ENCODE measurements at regions not wholly inside any gene's neighbourhood (a gene's known extent, or its start where the extent isn't known, plus 50 kb on each side); places are given as distances from the start of the nearest gene placed in this dataset.
A peak's percentile ranks its signal among the peaks of the same experiment; 100 is the strongest.

DNA sequence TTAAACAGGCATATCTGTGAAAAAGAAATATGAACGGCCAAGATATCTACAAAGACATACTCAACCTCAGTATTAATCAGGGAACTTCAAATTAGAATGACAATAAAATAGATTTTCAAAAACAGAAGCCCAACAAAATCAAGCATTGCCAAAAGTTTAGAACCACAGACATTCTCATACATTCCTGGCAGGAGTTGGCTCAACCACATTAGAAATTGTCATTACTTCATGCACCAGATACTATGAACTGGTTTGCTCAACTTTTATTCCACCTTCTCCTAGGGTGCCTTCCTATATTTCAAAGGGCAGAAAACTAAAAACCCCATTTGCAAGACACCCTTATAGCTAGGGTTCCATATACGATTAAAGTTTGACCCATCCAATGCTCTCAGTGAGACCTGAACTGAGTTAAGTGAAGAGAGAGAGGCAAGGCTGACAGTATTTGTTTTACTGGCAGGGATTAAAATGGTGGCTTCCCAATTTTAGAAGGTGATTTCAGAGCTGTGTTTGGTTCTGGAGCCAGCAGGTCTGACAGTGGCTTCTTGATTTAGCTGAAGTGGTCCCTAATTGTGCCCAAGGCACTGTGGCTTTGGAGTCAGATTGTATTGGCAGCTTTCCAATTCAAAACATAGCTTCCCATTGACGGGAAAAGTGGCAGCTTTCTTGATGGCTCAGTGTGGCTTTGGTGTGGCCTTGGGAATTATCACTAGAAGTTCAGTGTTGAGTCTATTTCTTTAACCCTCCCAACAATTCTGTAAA is 77.1 kb upstream of the CDYL start:
- no peak for DNase-seq
- H2BK120ac ChIP-seq (ENCODE audit: insufficient read depth, low read length, poor library complexity), result no peak overlapping the region
- H3K4me1 ChIP-seq (ENCODE audit: control insufficient read depth in 1 of 2, insufficient read depth in 2 of 2, low read length in 2 of 2), result peaks cover 0 to 2% of the 10 kb centered on the region in 2 experiments
- H3K9me3 ChIP-seq (ENCODE audit: insufficient read depth, low read depth, low read length), result no peaks in the 10 kb centered on the region
- H4K8ac ChIP-seq (ENCODE audit: low read depth, low read length), result no peak overlapping the region
- no peaks in the 10 kb centered on the region for H3K79me1 ChIP-seq (ENCODE audit: low read length)
- H3K4ac ChIP-seq (ENCODE audit: low read depth, low read length), result no peak overlapping the region
- no peak overlapping the region for H4K12ac ChIP-seq (ENCODE audit: low read depth, low read length)
- no peak overlapping the region for H2BK5ac ChIP-seq (ENCODE audit: low read depth, low read length, poor library complexity)
- no peaks in the 10 kb centered on the region for H3K79me2 ChIP-seq (ENCODE audit: control insufficient read depth, insufficient read depth, low read length, poor library complexity)
- no peak overlapping the region for H3K4me3 ChIP-seq (ENCODE audit: low read depth, low read length)
- no peak overlapping the region for H4K91ac ChIP-seq (ENCODE audit: low read depth, low read length)
- WGBS (ENCODE audit: extremely low coverage, insufficient coverage, insufficient read length), result no CpG with 5 or more reads among the region's 3 CpGs
- H3K23ac ChIP-seq (ENCODE audit: low read length), result no peak overlapping the region
- no peak overlapping the region for H3K18ac ChIP-seq (ENCODE audit: low read length)
- H2AFZ ChIP-seq (ENCODE audit: insufficient read depth, low read length, poor library complexity), result no peak overlapping the region
- H3K27me3 ChIP-seq (ENCODE audit: insufficient read depth, low read length), result no peaks in the 10 kb centered on the region
- no peak overlapping the region for H3K27ac ChIP-seq (ENCODE audit: low read depth, low read length)
- H2AK5ac ChIP-seq (ENCODE audit: low read length), result no peak overlapping the region
- no peak overlapping the region for H3K9ac ChIP-seq (ENCODE audit: low read length)
- H3K4me2 ChIP-seq (ENCODE audit: low read length), result no peak overlapping the region
- H3K14ac ChIP-seq (ENCODE audit: low read length), result no peak overlapping the region
- H3K36me3 ChIP-seq (ENCODE audit: control insufficient read depth in 1 of 2, insufficient read depth in 2 of 2, low read length in 2 of 2), result no peaks in the 10 kb centered on the region
- no peak overlapping the region for H2BK12ac ChIP-seq (ENCODE audit: low read length)

DNA sequence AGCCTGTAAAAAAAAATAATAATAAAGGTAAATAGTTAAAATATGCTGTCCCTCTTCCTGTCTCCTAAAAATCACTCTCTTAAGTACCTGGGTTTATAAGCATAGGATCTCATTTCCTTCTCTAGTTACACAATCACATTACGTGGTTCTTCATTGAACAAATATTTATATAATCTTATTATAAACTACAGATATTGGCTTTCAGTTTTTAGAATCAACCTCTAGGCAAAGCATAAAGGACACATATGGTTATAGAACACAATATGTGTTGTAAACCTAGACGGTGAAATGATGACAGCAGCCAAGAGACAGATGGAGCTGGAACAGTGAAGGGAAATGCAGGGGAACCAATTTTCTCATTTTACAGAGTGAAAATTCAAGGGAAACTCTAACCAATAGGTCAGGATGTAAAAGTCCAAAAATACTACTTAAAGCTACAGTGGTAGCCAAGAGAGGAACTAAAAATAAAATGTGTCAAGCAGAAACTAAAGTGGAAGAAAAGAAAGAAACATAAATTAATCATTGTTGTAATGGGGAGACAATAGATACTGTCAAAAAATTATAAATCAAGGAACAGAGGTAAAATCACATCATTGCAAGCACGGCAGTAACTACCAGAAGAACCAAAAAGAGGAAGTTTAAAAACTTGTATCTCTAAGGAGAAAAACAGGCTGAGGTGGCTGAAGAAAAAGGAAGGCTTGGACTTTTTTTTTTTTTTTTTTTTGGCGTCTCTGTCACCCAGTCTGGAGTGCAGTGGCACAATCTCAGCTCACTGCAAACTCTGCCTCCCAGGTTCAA is 82.8 kb upstream of the CDYL start:
- H3K27ac ChIP-seq (ENCODE audit: low read depth, low read length), result no peak overlapping the region
- no peaks in the 10 kb centered on the region for H3K9me3 ChIP-seq (ENCODE audit: insufficient read depth, low read depth, low read length)
- H3K9ac ChIP-seq (ENCODE audit: low read length), result no peak overlapping the region
- H3K23ac ChIP-seq (ENCODE audit: low read length), result no peak overlapping the region
- no peak overlapping the region for H2BK5ac ChIP-seq (ENCODE audit: low read depth, low read length, poor library complexity)
- H4K12ac ChIP-seq (ENCODE audit: low read depth, low read length), result no peak overlapping the region
- WGBS (ENCODE audit: extremely low coverage, insufficient coverage, insufficient read length), result no CpG with 5 or more reads among the region's 4 CpGs
- H3K14ac ChIP-seq (ENCODE audit: low read length), result no peak overlapping the region
- no peak overlapping the region for H2AK5ac ChIP-seq (ENCODE audit: low read length)
- H2BK120ac ChIP-seq (ENCODE audit: insufficient read depth, low read length, poor library complexity), result no peak overlapping the region
- H3K18ac ChIP-seq (ENCODE audit: low read length), result no peak overlapping the region
- H3K27me3 ChIP-seq (ENCODE audit: insufficient read depth, low read length), result no peaks in the 10 kb centered on the region
- H3K79me1 ChIP-seq (ENCODE audit: low read length), result no peaks in the 10 kb centered on the region
- H3K79me2 ChIP-seq (ENCODE audit: control insufficient read depth, insufficient read depth, low read length, poor library complexity), result no peaks in the 10 kb centered on the region
- no peak overlapping the region for H4K8ac ChIP-seq (ENCODE audit: low read depth, low read length)
- no peaks in the 10 kb centered on the region for H3K4me1 ChIP-seq (ENCODE audit: control insufficient read depth in 1 of 2, insufficient read depth in 2 of 2, low read length in 2 of 2)
- no peaks in the 10 kb centered on the region for H3K36me3 ChIP-seq (ENCODE audit: control insufficient read depth in 1 of 2, insufficient read depth in 2 of 2, low read length in 2 of 2)
- no peak overlapping the region for H3K4me2 ChIP-seq (ENCODE audit: low read length)
- no peak overlapping the region for H2AFZ ChIP-seq (ENCODE audit: insufficient read depth, low read length, poor library complexity)
- no peak overlapping the region for H4K91ac ChIP-seq (ENCODE audit: low read depth, low read length)
- no peak overlapping the region for H2BK12ac ChIP-seq (ENCODE audit: low read length)
- no peak for DNase-seq
- H3K4ac ChIP-seq (ENCODE audit: low read depth, low read length), result no peak overlapping the region
- H3K4me3 ChIP-seq (ENCODE audit: low read depth, low read length), result no peak overlapping the region

DNA sequence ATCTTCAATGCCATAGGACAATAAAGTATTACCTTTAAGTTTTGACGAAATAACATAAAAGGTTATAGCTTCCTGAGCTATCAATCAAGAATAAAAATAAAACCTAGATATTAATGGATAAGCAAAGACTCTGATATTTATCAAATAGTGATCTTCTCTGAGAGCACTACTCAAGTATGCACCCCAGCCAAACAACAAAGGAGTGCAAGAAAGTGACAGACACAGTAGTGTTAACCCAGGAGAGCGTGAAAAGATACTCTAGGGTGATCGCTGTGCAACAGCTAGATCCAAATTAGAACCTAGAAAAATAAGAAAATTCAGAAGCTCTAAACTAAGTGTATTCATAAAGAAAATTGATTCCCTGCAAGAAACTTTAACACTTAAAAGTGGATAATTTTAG is 83.5 kb upstream of the CDYL start:
- no peak overlapping the region for H2BK120ac ChIP-seq (ENCODE audit: insufficient read depth, low read length, poor library complexity)
- no peaks in the 10 kb centered on the region for H3K27me3 ChIP-seq (ENCODE audit: insufficient read depth, low read length)
- H3K23ac ChIP-seq (ENCODE audit: low read length), result no peak overlapping the region
- no peak overlapping the region for H4K8ac ChIP-seq (ENCODE audit: low read depth, low read length)
- no CpG with 5 or more reads among the region's 3 CpGs for WGBS (ENCODE audit: extremely low coverage, insufficient coverage, insufficient read length)
- H3K4me1 ChIP-seq (ENCODE audit: control insufficient read depth in 1 of 2, insufficient read depth in 2 of 2, low read length in 2 of 2), result no peaks in the 10 kb centered on the region
- H3K9ac ChIP-seq (ENCODE audit: low read length), result no peak overlapping the region
- H3K14ac ChIP-seq (ENCODE audit: low read length), result no peak overlapping the region
- no peak overlapping the region for H2AK5ac ChIP-seq (ENCODE audit: low read length)
- H3K4ac ChIP-seq (ENCODE audit: low read depth, low read length), result no peak overlapping the region
- no peak overlapping the region for H4K12ac ChIP-seq (ENCODE audit: low read depth, low read length)
- no peak overlapping the region for H2BK12ac ChIP-seq (ENCODE audit: low read length)
- no peak overlapping the region for H3K4me2 ChIP-seq (ENCODE audit: low read length)
- no peak overlapping the region for H2BK5ac ChIP-seq (ENCODE audit: low read depth, low read length, poor library complexity)
- no peaks in the 10 kb centered on the region for H3K36me3 ChIP-seq (ENCODE audit: control insufficient read depth in 1 of 2, insufficient read depth in 2 of 2, low read length in 2 of 2)
- no peaks in the 10 kb centered on the region for H3K79me1 ChIP-seq (ENCODE audit: low read length)
- no peak overlapping the region for H3K18ac ChIP-seq (ENCODE audit: low read length)
- no peak overlapping the region for H3K4me3 ChIP-seq (ENCODE audit: low read depth, low read length)
- no peak for DNase-seq
- no peak overlapping the region for H3K27ac ChIP-seq (ENCODE audit: low read depth, low read length)
- no peak overlapping the region for H2AFZ ChIP-seq (ENCODE audit: insufficient read depth, low read length, poor library complexity)
- H3K9me3 ChIP-seq (ENCODE audit: insufficient read depth, low read depth, low read length), result no peaks in the 10 kb centered on the region
- no peak overlapping the region for H4K91ac ChIP-seq (ENCODE audit: low read depth, low read length)
- no peaks in the 10 kb centered on the region for H3K79me2 ChIP-seq (ENCODE audit: control insufficient read depth, insufficient read depth, low read length, poor library complexity)

DNA sequence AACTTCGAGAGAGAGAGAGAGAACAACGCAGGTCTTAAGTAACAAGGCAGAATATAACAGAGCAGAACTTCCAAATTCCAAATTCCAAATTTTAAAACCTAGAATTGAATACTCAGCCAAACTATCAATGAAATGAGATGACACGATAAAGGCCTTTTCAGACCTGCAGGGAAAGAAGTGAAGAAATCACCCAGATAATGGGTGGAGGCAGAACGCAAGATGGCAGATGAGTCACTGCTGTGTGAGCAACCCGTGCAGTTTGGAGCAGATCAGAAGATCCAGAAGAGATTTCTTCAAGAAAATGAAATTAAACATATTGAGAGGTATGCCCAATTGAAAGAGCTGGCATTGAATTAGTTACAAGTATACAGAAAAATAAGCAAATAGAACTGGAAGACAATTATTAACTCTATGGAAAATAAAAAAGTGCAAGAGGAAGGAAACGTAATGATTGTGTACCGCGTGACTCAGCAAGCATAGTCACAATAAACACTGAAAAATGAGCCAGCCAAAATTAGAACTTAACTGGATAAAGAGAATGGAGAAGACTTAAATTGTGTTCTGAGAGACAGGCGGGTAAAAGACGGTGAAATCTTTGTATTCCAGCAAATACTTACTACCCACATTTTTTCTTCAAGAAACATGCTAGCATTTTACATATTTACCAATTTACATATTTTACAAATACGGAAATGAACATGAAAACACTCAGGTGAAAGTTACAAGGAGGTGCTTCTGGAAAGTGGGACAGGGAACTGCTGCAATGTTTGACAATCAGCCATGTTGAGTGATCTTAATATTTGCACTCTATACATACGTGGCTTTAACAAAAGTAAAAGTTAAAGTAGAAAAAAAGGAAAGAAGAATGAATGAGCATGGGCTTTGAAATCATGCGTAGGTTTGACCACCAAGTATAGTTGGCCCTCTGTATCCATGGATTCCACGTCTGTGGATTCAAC is 87.9 kb upstream of the CDYL start:
- H3K18ac ChIP-seq (ENCODE audit: low read length), result no peak overlapping the region
- no peak overlapping the region for H2BK120ac ChIP-seq (ENCODE audit: insufficient read depth, low read length, poor library complexity)
- no peak overlapping the region for H4K12ac ChIP-seq (ENCODE audit: low read depth, low read length)
- no peaks in the 10 kb centered on the region for H3K4me1 ChIP-seq (ENCODE audit: control insufficient read depth in 1 of 2, insufficient read depth in 2 of 2, low read length in 2 of 2)
- H3K4ac ChIP-seq (ENCODE audit: low read depth, low read length), result no peak overlapping the region
- no peak overlapping the region for H3K23ac ChIP-seq (ENCODE audit: low read length)
- H3K36me3 ChIP-seq (ENCODE audit: control insufficient read depth in 1 of 2, insufficient read depth in 2 of 2, low read length in 2 of 2), result no peaks in the 10 kb centered on the region
- no peak overlapping the region for H3K9ac ChIP-seq (ENCODE audit: low read length)
- no peak overlapping the region for H4K91ac ChIP-seq (ENCODE audit: low read depth, low read length)
- no peak overlapping the region for H4K8ac ChIP-seq (ENCODE audit: low read depth, low read length)
- no peaks in the 10 kb centered on the region for H3K27me3 ChIP-seq (ENCODE audit: insufficient read depth, low read length)
- H3K79me1 ChIP-seq (ENCODE audit: low read length), result no peaks in the 10 kb centered on the region
- no peak overlapping the region for H2AK5ac ChIP-seq (ENCODE audit: low read length)
- H2BK12ac ChIP-seq (ENCODE audit: low read length), result no peak overlapping the region
- DNase-seq, result peak; percentile 60 to 91
- H3K14ac ChIP-seq (ENCODE audit: low read length), result no peak overlapping the region
- no peaks in the 10 kb centered on the region for H3K9me3 ChIP-seq (ENCODE audit: insufficient read depth, low read depth, low read length)
- H3K4me2 ChIP-seq (ENCODE audit: low read length), result no peak overlapping the region
- no peak overlapping the region for H2AFZ ChIP-seq (ENCODE audit: insufficient read depth, low read length, poor library complexity)
- no peak overlapping the region for H2BK5ac ChIP-seq (ENCODE audit: low read depth, low read length, poor library complexity)
- no peak overlapping the region for H3K4me3 ChIP-seq (ENCODE audit: low read depth, low read length)
- no CpG with 5 or more reads among the region's 14 CpGs for WGBS (ENCODE audit: extremely low coverage, insufficient coverage, insufficient read length)
- H3K27ac ChIP-seq (ENCODE audit: low read depth, low read length), result no peak overlapping the region
- H3K79me2 ChIP-seq (ENCODE audit: control insufficient read depth, insufficient read depth, low read length, poor library complexity), result no peaks in the 10 kb centered on the region
